ENCODE measurements at regions not wholly inside any gene's neighbourhood (a gene's known extent, or its start where the extent isn't known, plus 50 kb on each side); places are given as distances from the start of the nearest gene placed in this dataset.

DNA sequence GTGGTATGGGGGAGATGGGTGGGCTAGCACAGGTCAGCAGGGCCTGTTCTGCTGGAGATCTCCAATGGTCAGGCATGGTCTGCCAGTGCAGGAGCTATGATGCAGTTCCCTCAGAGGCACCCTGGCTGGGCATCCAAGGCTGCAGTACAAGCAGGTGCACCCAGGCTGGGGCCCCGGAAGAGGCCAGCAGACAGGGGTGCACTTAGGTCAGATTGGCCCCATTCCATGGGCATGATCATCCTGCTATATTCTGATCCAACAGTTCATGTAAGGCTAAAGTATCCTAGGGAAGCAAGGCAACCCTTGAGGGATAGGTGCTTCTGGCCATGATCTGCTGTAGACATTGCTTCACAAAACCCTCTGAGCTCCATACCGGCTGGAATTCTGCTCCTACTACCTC lies 53.5 kb downstream of the STRIT1 start:
- Histone ChIP-seq H3K4me3 (no peak overlapping the region), H3K27ac (peak overlapping the region; percentile 17 to 95 (median 50)), H3K4me1 (peaks cover 19 to 45% of the 10 kb centered on the region in 2 donors), H3K36me3 (no peaks in the 10 kb centered on the region), H3K9me3 (no peaks in the 10 kb centered on the region), H3K27me3 (no peaks in the 10 kb centered on the region)
- peak in 1 of 2 donors; percentile 63 for DNase-seq
- peak; percentile 24 to 43 for ATAC-seq
- in situ Hi-C loops (cut with MboI; ENCODE audit: low sequenced_read_pairs in 4 of 4) (no loop called here), intact Hi-C loops (cut with DNase I; ENCODE audit: low total_unique reads) (loop anchor here (10.0 kb wide), 2 partner anchors 465 to 915 kb away; partner anchors contain the start of gene DHX36)
- TF ChIP-seq, protein P1, sequence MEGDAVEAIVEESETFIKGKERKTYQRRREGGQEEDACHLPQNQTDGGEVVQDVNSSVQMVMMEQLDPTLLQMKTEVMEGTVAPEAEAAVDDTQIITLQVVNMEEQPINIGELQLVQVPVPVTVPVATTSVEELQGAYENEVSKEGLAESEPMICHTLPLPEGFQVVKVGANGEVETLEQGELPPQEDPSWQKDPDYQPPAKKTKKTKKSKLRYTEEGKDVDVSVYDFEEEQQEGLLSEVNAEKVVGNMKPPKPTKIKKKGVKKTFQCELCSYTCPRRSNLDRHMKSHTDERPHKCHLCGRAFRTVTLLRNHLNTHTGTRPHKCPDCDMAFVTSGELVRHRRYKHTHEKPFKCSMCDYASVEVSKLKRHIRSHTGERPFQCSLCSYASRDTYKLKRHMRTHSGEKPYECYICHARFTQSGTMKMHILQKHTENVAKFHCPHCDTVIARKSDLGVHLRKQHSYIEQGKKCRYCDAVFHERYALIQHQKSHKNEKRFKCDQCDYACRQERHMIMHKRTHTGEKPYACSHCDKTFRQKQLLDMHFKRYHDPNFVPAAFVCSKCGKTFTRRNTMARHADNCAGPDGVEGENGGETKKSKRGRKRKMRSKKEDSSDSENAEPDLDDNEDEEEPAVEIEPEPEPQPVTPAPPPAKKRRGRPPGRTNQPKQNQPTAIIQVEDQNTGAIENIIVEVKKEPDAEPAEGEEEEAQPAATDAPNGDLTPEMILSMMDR (IDR thresholded peaks at IDR 0.05 in 4 of 5, conservative IDR thresholded peaks at IDR 0.05 in 1 of 5) = no peak
- TF ChIP-seq POLR2A (IDR thresholded peaks at IDR 0.05) = no peak

GRCh38 chr3:155238845-155239244 lies 54.6 kb downstream of the STRIT1 start:
- no peaks in the 10 kb centered on the region for H3K36me3 ChIP-seq
- H3K27ac ChIP-seq = peak overlapping the region; percentile 30 to 95 (median 67)
- no peaks in the 10 kb centered on the region for H3K9me3 ChIP-seq
- peaks cover 21 to 43% of the 10 kb centered on the region in 2 donors for H3K4me1 ChIP-seq
- H3K27me3 ChIP-seq = no peaks in the 10 kb centered on the region
- DNase-seq = no peak
- peak; percentile 55 to 59 for ATAC-seq
- intact Hi-C loops (cut with DNase I; ENCODE audit: low total_unique reads) (loop anchor here (10.0 kb wide), 2 partner anchors 464 to 914 kb away; partner anchors contain the start of gene DHX36), in situ Hi-C loops (cut with MboI; ENCODE audit: low sequenced_read_pairs in 4 of 4) (no loop called here)
- TF ChIP-seq, protein P1 (IDR thresholded peaks at IDR 0.05 in 4 of 5, conservative IDR thresholded peaks at IDR 0.05 in 1 of 5) = no peak
- TF ChIP-seq POLR2A (IDR thresholded peaks at IDR 0.05) = no peak
- no peak overlapping the region for H3K4me3 ChIP-seq

DNA sequence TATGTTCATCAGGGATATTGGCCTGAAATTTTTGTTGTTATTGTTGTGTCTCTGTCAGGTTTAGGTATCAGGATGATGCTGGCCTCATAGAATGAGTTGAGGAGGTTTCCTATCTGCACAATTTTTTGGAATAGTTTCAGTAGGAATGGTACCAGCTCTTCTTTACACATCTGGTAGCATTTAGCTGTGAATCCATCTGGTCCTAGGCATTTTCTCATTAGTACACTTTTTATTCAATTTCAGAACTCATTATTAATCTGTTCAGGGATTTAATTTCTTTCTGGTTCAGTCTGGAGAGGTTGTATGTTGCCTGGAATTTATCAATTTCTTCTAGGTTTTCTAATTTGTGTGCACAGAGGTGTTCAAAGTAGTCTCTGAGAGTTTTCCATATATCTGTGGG lies 57.0 kb downstream of the STRIT1 start:
- Histone ChIP-seq H3K27ac (peak overlapping the region in 3 of 4 donors; percentile 12 to 98 (median 95)), H3K9me3 (no peaks in the 10 kb centered on the region), H3K4me1 (peaks cover 27 to 48% of the 10 kb centered on the region in 2 donors), H3K27me3 (no peaks in the 10 kb centered on the region), H3K4me3 (no peak overlapping the region), H3K36me3 (no peaks in the 10 kb centered on the region)
- no peak for ATAC-seq
- in situ Hi-C loops (cut with MboI; ENCODE audit: low sequenced_read_pairs in 4 of 4) (no loop called here), intact Hi-C loops (cut with DNase I; ENCODE audit: low total_unique reads) (loop anchor here (10.0 kb wide), 2 partner anchors 462 to 912 kb away; partner anchors contain the start of gene DHX36)
- DNase-seq = no peak
- TF ChIP-seq, protein P1 (IDR thresholded peaks at IDR 0.05 in 4 of 5, conservative IDR thresholded peaks at IDR 0.05 in 1 of 5) = no peak
- no peak for TF ChIP-seq POLR2A (IDR thresholded peaks at IDR 0.05)

All from gastrocnemius medialis (tissue), 4 donors.